GM15510 (cell line): ENCODE measurements at regions not wholly inside any gene's neighbourhood (a gene's known extent, or its start where the extent isn't known, plus 50 kb on each side); places are given as distances from the start of the nearest gene placed in this dataset.

Experiments used
- POLR2A ChIP-seq: IDR thresholded peaks from 3 replicates; pipeline ENCODE4 v1.6.1; 2011; ENCODE audit warnings: borderline replicate concordance; ENCODE audit not compliant: insufficient read length; ENCODE audit errors: extremely low read depth

GRCh38 chr5:8585230-8586018 is 716.5 kb downstream of the MTRR start:
- no peak for TF ChIP-seq POLR2A

GRCh38 chr5:8590959-8591358 is 722.0 kb downstream of the MTRR start:
- no peak for TF ChIP-seq POLR2A

- no peak for TF ChIP-seq POLR2A
These were observed 729.4 kb downstream of the MTRR start for GRCh38 chr5:8598356-8598755.

GRCh38 chr5:8598996-8599395 is 730.0 kb downstream of the MTRR start:
- no peak for TF ChIP-seq POLR2A

GRCh38 chr5:8600843-8601242 is 731.9 kb downstream of the MTRR start:
- TF ChIP-seq POLR2A: no peak

- no peak for TF ChIP-seq POLR2A
These were observed 732.9 kb downstream of the MTRR start for GRCh38 chr5:8601831-8602354.

GRCh38 chr5:8606231-8606630 is 737.3 kb downstream of the MTRR start:
- TF ChIP-seq POLR2A: no peak

GRCh38 chr5:8611067-8611466 is 742.1 kb downstream of the MTRR start:
- TF ChIP-seq POLR2A: no peak

- no peak for TF ChIP-seq POLR2A
These were observed 744.2 kb downstream of the MTRR start for GRCh38 chr5:8613078-8613685.

- TF ChIP-seq POLR2A: no peak
These were observed 746.4 kb downstream of the MTRR start for GRCh38 chr5:8615142-8615858.

GRCh38 chr5:8628521-8628920 is 759.6 kb downstream of the MTRR start:
- TF ChIP-seq POLR2A: no peak

- no peak for TF ChIP-seq POLR2A
These were observed 764.3 kb downstream of the MTRR start for GRCh38 chr5:8633259-8633658.

- TF ChIP-seq POLR2A: no peak
These were observed 764.7 kb downstream of the MTRR start for GRCh38 chr5:8633696-8634095.

GRCh38 chr5:8634219-8634618 is 765.3 kb downstream of the MTRR start:
- TF ChIP-seq POLR2A: no peak

- TF ChIP-seq POLR2A: no peak
These were observed 773.0 kb downstream of the MTRR start for GRCh38 chr5:8641786-8642505.
